ENCODE measurements at regions not wholly inside any gene's neighbourhood (a gene's known extent, or its start where the extent isn't known, plus 50 kb on each side); places are given as distances from the start of the nearest gene placed in this dataset.

- no peak for TF ChIP-seq EZH2 (IDR thresholded peaks at IDR 0.05; ENCODE audit: insufficient read depth, low read length)
- TF ChIP-seq CTCF (IDR thresholded peaks at IDR 0.05; ENCODE audit: insufficient read depth, low read depth, low read length): no peak
Measured at GRCh38 chr10:42958142-42958868, 118.6 kb upstream of the RET start.

All from astrocyte (in vitro differentiated cells and primary cell).